ENCODE measurements at regions not wholly inside any gene's neighbourhood (a gene's known extent, or its start where the extent isn't known, plus 50 kb on each side); places are given as distances from the start of the nearest gene placed in this dataset.

- FAIRE-seq, result no peak
- intact Hi-C loops (cut with micrococcal nuclease; ENCODE audit: unreplicated experiment), result no loop called here
- BruUV-seq (replicated peaks), result no TSS peak
Observed at GRCh38 chr13:100957741-100958140, 283.1 kb upstream of the TMTC4 start.

More at GRCh38 chr13:100957741-100958140, 283.1 kb upstream of the TMTC4 start:
- CTCF ChIA-PET (ENCODE audit: low intra/inter-chr PET ratio, low total read pairs), result no interaction called here
- Histone ChIP-seq H3K4me1 (ENCODE audit: insufficient read depth, low read length) (no peaks in the 10 kb centered on the region), H3K4me3 (replicated peaks in 1 of 3; ENCODE audit: insufficient read depth in 1 of 3, low read depth in 2 of 3, low read length in 3 of 3) (no peak overlapping the region), H3K27me3 (ENCODE audit: control insufficient read depth in 1 of 2, insufficient read depth in 2 of 2, low read length in 2 of 2) (peaks cover 0 to 2% of the 10 kb centered on the region in 2 experiments; a peak in 1 of 5 replicates), H3K4me2 (ENCODE audit: low read depth, low read length) (no peak overlapping the region), H2AFZ (ENCODE audit: low read length) (no peak overlapping the region), H3K36me3 (replicated peaks in 1 of 2; ENCODE audit: control insufficient read depth in 1 of 2, insufficient read depth in 2 of 2, low read length in 2 of 2) (no peaks in the 10 kb centered on the region), H4K20me1 (ENCODE audit: insufficient read depth, low read length) (no peaks in the 10 kb centered on the region), H3K9ac (ENCODE audit: insufficient read depth, low read depth, low read length) (no peak overlapping the region), H3K79me2 (ENCODE audit: insufficient read depth, low read length) (no peaks in the 10 kb centered on the region), H3K9me3 (ENCODE audit: low read length) (no peaks in the 10 kb centered on the region), H3K27ac (ENCODE audit: extremely low read length, insufficient read depth, low read length) (no peak overlapping the region)
- 20% methylated on average over 4 of the region's 4 CpGs for WGBS (ENCODE audit: low lambda C conversion rate)
- no peak for TF ChIP-seq SNAPC2 (CRISPR knock-in tag; IDR thresholded peaks at IDR 0.05)
- TF ChIP-seq GABPB1 (CRISPR knock-in tag; IDR thresholded peaks at IDR 0.05), result no peak
- no peak for TF ChIP-seq ZNF232 (CRISPR knock-in tag; IDR thresholded peaks at IDR 0.05; ENCODE audit: borderline replicate concordance)
- TF ChIP-seq GATA4 (IDR thresholded peaks at IDR 0.05; ENCODE audit: borderline replicate concordance, low read depth), result no peak
- TF ChIP-seq ATF6 (CRISPR knock-in tag; conservative IDR thresholded peaks at IDR 0.05), result no peak
- TF ChIP-seq CEBPG (CRISPR knock-in tag; IDR thresholded peaks at IDR 0.05), result no peak
- TF ChIP-seq, protein P1, sequence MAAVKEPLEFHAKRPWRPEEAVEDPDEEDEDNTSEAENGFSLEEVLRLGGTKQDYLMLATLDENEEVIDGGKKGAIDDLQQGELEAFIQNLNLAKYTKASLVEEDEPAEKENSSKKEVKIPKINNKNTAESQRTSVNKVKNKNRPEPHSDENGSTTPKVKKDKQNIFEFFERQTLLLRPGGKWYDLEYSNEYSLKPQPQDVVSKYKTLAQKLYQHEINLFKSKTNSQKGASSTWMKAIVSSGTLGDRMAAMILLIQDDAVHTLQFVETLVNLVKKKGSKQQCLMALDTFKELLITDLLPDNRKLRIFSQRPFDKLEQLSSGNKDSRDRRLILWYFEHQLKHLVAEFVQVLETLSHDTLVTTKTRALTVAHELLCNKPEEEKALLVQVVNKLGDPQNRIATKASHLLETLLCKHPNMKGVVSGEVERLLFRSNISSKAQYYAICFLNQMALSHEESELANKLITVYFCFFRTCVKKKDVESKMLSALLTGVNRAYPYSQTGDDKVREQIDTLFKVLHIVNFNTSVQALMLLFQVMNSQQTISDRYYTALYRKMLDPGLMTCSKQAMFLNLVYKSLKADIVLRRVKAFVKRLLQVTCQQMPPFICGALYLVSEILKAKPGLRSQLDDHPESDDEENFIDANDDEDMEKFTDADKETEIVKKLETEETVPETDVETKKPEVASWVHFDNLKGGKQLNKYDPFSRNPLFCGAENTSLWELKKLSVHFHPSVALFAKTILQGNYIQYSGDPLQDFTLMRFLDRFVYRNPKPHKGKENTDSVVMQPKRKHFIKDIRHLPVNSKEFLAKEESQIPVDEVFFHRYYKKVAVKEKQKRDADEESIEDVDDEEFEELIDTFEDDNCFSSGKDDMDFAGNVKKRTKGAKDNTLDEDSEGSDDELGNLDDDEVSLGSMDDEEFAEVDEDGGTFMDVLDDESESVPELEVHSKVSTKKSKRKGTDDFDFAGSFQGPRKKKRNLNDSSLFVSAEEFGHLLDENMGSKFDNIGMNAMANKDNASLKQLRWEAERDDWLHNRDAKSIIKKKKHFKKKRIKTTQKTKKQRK (IDR thresholded peaks at IDR 0.05; ENCODE audit: low read length), result no peak
- no peak for TF ChIP-seq ZNF572 (CRISPR knock-in tag; IDR thresholded peaks at IDR 0.05)
- no peak for TF ChIP-seq SRSF9 (IDR thresholded peaks at IDR 0.05; ENCODE audit: borderline replicate concordance, insufficient read depth, low read depth, low read length, poor library complexity, severe bottlenecking)
- TF ChIP-seq HHEX (CRISPR knock-in tag; IDR thresholded peaks at IDR 0.05), result no peak
- no peak for TF ChIP-seq ETV6 (CRISPR knock-in tag; conservative IDR thresholded peaks at IDR 0.05)
- no peak for TF ChIP-seq ZNF510 (CRISPR knock-in tag; IDR thresholded peaks at IDR 0.05; ENCODE audit: low read depth)
- POLR2A ChIA-PET, result no interaction called here
- no peak for ATAC-seq
- no peak for DNase-seq (ENCODE audit: low spot score)
- in situ Hi-C loops (cut with HindIII; ENCODE audit: extremely low pct_ligation_motif_present, low pct_unique_long_range_greater_than_20kb), result no loop called here
